ENCODE measurements at regions not wholly inside any gene's neighbourhood (a gene's known extent, or its start where the extent isn't known, plus 50 kb on each side); places are given as distances from the start of the nearest gene placed in this dataset.
A peak's percentile ranks its signal among the peaks of the same experiment; 100 is the strongest.

DNA sequence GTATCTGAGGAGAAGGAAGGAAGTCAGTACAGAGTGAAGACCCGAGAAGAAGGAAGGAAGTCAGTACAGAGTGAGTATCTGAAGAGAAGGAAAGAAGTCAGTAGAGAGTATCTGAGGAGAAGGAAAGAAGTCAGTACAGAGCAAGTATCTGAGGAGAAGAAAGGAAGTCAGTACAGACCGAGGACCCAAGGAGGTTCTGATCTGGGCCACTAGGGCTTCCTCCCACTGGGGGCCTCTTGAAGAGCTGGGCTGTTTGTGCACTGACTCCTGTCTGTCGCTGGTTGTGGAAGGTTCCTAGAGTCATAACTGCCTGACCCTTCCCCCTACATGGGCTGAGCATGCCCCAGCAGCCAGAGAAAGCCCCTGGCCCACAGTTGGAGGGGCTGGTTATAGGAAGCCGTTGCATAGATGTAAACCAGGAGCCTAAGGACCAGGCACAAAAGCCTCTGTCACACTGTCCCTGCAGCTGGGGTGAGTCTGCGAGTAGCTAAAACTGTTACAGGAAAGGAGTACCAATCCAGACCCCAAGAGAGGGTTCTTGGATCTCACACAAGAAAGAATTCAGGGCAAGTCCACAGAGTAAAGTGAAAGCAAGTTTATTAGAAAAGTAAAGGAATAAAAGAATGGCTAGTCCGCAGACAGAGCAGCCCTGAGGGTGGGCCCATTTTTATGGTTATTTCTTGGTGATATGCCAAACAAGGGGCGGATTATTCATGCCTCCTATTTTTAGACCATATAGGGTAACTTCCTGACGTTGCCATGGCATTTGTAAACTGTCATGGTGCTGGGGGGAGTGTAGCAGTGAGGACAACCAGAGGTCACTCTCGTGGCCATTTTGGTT lies 395.9 kb downstream of the PREX1 start:
- no peak for DNase-seq
- H3K4me3 ChIP-seq (ENCODE audit: low read length) = no peak overlapping the region
- H3K27me3 ChIP-seq (ENCODE audit: insufficient read depth, low read length, poor library complexity, severe bottlenecking) = no peaks in the 10 kb centered on the region
- Mint-ChIP-seq H3K27me3 (peaks cover 0 to 17% of the 10 kb centered on the region in 2 donors), H3K27ac (peak overlapping the region in 1 of 8 donors; percentile 19), H3K9me3 (no peaks in the 10 kb centered on the region), H3K4me1 (peaks cover 11 to 15% (median 13%) of the 10 kb centered on the region in 3 donors), H3K4me3 (peak overlapping the region in 4 of 7 donors; percentile 2 to 35 (median 14)), H3K36me3 (no peaks in the 10 kb centered on the region)
- no peaks in the 10 kb centered on the region for H3K9me3 ChIP-seq (ENCODE audit: low read length)
- H3K27ac ChIP-seq (ENCODE audit: low read depth, low read length) = no peak overlapping the region
- CTCF ChIA-PET = no interaction called here
- no peaks in the 10 kb centered on the region for H3K36me3 ChIP-seq (ENCODE audit: insufficient read depth, low read length)
- POLR2A ChIA-PET = no interaction called here
- H3K4me1 ChIP-seq (ENCODE audit: insufficient read depth, low read length) = peaks cover 4% of the 10 kb centered on the region

DNA sequence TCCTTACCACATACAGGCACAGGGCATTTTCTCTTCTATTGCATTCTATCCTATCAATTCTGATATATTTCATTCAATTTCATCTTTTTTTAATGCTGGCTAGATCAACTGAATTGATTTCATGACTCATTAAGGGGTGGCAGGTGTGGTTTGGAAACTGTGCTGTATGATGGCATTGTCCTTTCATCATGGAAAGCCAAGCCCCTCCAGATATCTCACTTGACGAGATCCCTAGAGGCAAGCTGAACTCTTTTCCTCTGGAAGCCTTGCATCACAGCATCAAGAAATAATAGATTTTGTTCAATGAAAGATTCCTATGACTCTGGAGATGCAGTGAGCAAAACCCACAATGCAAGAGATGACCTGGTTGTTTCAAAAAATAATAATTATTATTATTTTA lies 401.2 kb downstream of the PREX1 start:
- no peak overlapping the region for H3K4me3 ChIP-seq (ENCODE audit: low read length)
- CTCF ChIA-PET = no interaction called here
- no peak overlapping the region for H3K4me3 Mint-ChIP-seq

DNA sequence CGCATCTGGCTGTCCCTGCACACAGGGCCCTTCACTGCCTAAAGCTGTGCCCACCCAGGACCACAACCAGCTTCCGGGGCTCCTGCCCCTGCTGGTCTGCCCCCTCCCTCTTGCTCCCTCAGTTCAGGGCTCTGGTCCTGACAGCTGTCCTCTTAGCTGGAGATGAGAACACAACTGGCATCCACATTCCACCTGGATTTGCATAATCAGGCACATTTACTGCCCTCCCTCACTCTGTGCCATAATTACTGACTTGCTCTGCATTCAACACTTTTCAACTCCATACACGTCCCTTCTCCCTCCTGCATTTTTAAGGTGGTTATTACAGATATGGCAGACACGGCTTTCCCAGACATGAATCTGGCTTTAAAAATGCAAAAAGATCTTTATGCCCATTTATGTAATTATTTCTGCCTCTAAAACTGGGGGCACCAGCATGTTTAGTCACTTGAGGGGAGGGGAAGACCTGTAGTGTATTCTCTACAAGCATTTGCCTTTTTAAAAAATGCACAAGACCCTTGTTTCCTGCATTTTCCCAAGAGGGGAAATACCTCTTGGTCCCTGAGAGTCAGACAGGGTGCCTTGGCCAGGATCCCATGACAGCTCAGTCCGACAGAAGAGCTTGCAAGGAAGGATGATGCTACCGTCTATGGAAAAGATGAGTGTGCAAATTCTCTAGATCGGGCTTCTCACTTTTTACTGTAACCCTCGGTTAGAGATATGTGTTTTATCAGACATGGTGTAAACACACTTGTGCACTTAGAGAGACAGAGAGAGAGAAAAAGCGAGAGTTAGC lies 401.8 kb downstream of the PREX1 start:
- Histone ChIP-seq H3K4me1 (ENCODE audit: insufficient read depth, low read length) (no peaks in the 10 kb centered on the region), H3K27ac (ENCODE audit: low read depth, low read length) (no peak overlapping the region), H3K27me3 (ENCODE audit: insufficient read depth, low read length, poor library complexity, severe bottlenecking) (no peaks in the 10 kb centered on the region), H3K36me3 (ENCODE audit: insufficient read depth, low read length) (no peaks in the 10 kb centered on the region), H3K4me3 (ENCODE audit: low read length) (no peak overlapping the region), H3K9me3 (ENCODE audit: low read length) (no peaks in the 10 kb centered on the region)
- Mint-ChIP-seq H3K9me3 (no peaks in the 10 kb centered on the region), H3K27ac (no peak overlapping the region), H3K36me3 (no peaks in the 10 kb centered on the region), H3K4me3 (no peak overlapping the region), H3K27me3 (peaks cover 13 to 34% of the 10 kb centered on the region in 2 donors), H3K4me1 (peaks cover 3 to 5% (median 4%) of the 10 kb centered on the region in 3 donors)
- DNase-seq = no peak
- ChIA-PET CTCF (no interaction called here), POLR2A (no interaction called here)

More for the DNA sequence above, 401.2 kb downstream of the PREX1 start:
- H3K9me3 ChIP-seq (ENCODE audit: low read length) = no peaks in the 10 kb centered on the region
- POLR2A ChIA-PET = no interaction called here
- Mint-ChIP-seq H3K36me3 (no peaks in the 10 kb centered on the region), H3K27me3 (peaks cover 13 to 34% of the 10 kb centered on the region in 2 donors), H3K27ac (no peak overlapping the region), H3K9me3 (no peaks in the 10 kb centered on the region), H3K4me1 (peaks cover 6 to 10% (median 9%) of the 10 kb centered on the region in 3 donors)
- H3K36me3 ChIP-seq (ENCODE audit: insufficient read depth, low read length) = no peaks in the 10 kb centered on the region
- H3K27me3 ChIP-seq (ENCODE audit: insufficient read depth, low read length, poor library complexity, severe bottlenecking) = no peaks in the 10 kb centered on the region
- no peak for DNase-seq
- H3K27ac ChIP-seq (ENCODE audit: low read depth, low read length) = no peak overlapping the region
- peaks cover under 1% of the 10 kb centered on the region for H3K4me1 ChIP-seq (ENCODE audit: insufficient read depth, low read length)

DNA sequence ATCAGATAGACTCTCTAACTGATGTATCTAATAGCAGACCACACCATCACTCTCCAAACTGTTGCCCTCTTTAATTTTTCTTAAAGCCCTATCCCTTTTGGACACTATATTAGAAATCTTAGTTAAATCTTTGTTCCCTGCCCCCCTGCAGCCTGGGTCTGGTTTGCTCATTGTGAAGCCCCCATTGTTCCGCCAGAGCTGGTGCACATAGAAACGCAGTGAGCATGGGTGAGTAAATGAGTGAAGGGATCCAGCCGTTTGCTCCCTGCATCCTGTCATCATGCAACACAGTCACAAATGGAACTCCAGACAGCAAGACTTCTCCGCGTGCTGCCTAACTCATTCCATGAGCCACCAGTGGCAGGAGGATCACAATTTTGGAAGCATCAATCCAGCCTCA lies 402.5 kb downstream of the PREX1 start:
- H3K9me3 Mint-ChIP-seq = no peaks in the 10 kb centered on the region
- CTCF ChIA-PET = no interaction called here
- no peak overlapping the region for H3K27ac Mint-ChIP-seq
- H3K27me3 ChIP-seq (ENCODE audit: insufficient read depth, low read length, poor library complexity, severe bottlenecking) = no peaks in the 10 kb centered on the region
- POLR2A ChIA-PET = no interaction called here
- no peak for DNase-seq
- no peaks in the 10 kb centered on the region for H3K9me3 ChIP-seq (ENCODE audit: low read length)
- H3K27ac ChIP-seq (ENCODE audit: low read depth, low read length) = no peak overlapping the region
- no peak overlapping the region for H3K4me3 ChIP-seq (ENCODE audit: low read length)
- H3K36me3 Mint-ChIP-seq = no peaks in the 10 kb centered on the region
- no peaks in the 10 kb centered on the region for H3K36me3 ChIP-seq (ENCODE audit: insufficient read depth, low read length)
- peaks cover 13 to 34% of the 10 kb centered on the region in 2 donors for H3K27me3 Mint-ChIP-seq
- no peaks in the 10 kb centered on the region for H3K4me1 Mint-ChIP-seq
- no peak overlapping the region for H3K4me3 Mint-ChIP-seq
- no peaks in the 10 kb centered on the region for H3K4me1 ChIP-seq (ENCODE audit: insufficient read depth, low read length)

DNA sequence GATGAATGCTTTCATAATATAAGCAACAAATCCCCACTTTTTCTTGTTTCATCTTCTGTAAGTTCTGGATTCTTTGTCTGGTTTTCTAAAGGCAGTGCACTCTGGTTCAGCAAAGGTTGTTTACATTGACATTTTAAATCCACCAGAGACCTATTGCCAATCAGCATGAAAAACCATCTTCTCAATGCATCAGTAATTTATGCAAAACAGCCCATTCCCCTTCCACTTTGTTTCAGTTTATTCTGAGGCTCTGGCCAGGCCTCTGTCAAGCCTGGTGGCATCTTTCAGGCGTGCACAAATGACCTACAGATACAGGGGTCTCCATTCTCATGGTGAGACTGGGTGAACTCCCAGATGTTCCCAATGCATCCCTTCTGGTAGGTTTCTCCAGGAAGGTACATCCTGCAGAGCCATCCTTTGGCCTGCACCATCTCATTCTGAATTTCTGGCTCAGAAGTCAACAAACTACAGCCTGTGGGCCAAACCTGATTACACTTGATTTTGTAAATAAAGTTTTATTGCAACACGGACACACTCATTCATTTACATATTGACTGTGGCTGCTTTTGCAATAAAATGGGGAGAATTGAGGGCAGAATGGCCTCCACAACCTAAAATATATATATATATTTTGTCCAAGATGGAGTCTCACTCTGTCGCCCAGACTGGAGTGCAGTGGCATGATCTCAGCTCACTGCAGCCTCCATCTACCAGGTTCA lies 405.4 kb downstream of the PREX1 start:
- ChIA-PET POLR2A (no interaction called here), CTCF (no interaction called here)
- H3K4me3 Mint-ChIP-seq = no peak overlapping the region
- H3K27ac ChIP-seq (ENCODE audit: low read depth, low read length) = no peak overlapping the region
- no peaks in the 10 kb centered on the region for H3K36me3 Mint-ChIP-seq
- H3K4me3 ChIP-seq (ENCODE audit: low read length) = no peak overlapping the region
- no peaks in the 10 kb centered on the region for H3K9me3 ChIP-seq (ENCODE audit: low read length)
- no peak overlapping the region for H3K27ac Mint-ChIP-seq
- H3K9me3 Mint-ChIP-seq = no peaks in the 10 kb centered on the region
- H3K27me3 ChIP-seq (ENCODE audit: insufficient read depth, low read length, poor library complexity, severe bottlenecking) = no peaks in the 10 kb centered on the region
- peaks cover 13 to 42% of the 10 kb centered on the region in 2 donors for H3K27me3 Mint-ChIP-seq
- H3K4me1 ChIP-seq (ENCODE audit: insufficient read depth, low read length) = no peaks in the 10 kb centered on the region
- H3K36me3 ChIP-seq (ENCODE audit: insufficient read depth, low read length) = no peaks in the 10 kb centered on the region
- no peaks in the 10 kb centered on the region for H3K4me1 Mint-ChIP-seq
- no peak for DNase-seq

DNA sequence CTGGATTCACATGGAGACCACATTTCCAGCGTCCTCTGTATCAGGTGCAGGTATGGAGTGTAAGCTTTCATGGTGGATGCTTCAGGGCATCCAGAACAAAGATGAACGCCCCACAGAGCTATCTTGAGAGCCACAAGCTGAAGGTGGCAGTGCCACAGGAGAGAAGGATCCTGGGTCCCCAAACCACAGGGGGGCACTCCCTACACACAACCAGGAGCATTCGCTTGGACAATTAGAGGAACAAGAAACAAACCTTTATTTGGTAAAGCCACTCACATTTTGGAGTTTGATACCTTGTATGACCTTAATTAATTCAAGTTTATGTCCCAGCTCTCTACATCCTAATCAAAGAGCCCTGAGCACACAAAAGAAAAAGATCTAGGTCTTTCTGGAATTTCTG lies 406.3 kb downstream of the PREX1 start:
- H3K9me3 Mint-ChIP-seq = no peaks in the 10 kb centered on the region
- DNase-seq = no peak
- H3K36me3 Mint-ChIP-seq = no peaks in the 10 kb centered on the region
- Histone ChIP-seq H3K9me3 (ENCODE audit: low read length) (no peaks in the 10 kb centered on the region), H3K27ac (ENCODE audit: low read depth, low read length) (no peak overlapping the region), H3K4me1 (ENCODE audit: insufficient read depth, low read length) (no peaks in the 10 kb centered on the region), H3K27me3 (ENCODE audit: insufficient read depth, low read length, poor library complexity, severe bottlenecking) (no peaks in the 10 kb centered on the region), H3K4me3 (ENCODE audit: low read length) (no peak overlapping the region), H3K36me3 (ENCODE audit: insufficient read depth, low read length) (no peaks in the 10 kb centered on the region)
- H3K27me3 Mint-ChIP-seq = peaks cover 16 to 40% of the 10 kb centered on the region in 2 donors
- H3K27ac Mint-ChIP-seq = no peak overlapping the region
- ChIA-PET CTCF (no interaction called here), POLR2A (no interaction called here)
- H3K4me1 Mint-ChIP-seq = no peaks in the 10 kb centered on the region
- H3K4me3 Mint-ChIP-seq = no peak overlapping the region

DNA sequence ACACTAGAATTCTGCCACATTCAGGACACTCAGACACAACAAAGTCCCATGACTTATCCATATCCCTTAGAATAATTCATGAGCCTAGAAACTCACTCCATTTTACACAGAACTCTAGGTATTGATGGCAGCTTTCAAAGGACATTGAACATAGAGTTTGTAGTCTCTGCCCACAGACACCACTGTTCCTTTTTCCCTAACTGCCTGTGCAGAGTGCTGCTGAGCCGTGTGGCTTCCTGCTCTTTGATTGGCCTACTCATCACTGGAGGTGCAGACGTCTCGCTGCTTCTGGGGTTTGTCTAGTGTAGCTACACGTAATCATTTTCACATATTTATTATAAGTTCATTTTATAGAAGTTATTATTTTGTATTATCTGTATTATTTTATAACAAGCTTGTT lies 407.6 kb downstream of the PREX1 start:
- no peak overlapping the region for H3K4me3 Mint-ChIP-seq
- no peaks in the 10 kb centered on the region for H3K4me1 Mint-ChIP-seq

DNA sequence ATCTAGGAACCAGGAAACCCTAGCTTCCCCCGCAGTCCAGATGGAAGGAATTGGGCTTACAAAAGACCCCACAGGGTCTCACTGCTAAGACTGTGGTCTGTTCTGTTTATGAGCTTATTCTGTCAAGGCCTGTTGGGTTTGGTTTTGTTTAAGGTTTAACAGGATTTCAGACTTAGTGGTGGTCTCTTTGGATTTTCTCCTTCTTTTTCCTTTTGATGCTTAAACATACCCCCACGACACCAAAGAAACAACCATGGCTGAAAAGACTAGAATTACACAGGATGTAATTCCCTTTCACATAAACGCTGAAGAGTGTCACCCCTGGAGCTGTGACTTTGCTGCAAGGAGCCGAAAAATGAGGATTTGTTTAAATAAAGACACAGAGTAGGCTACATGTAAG lies 408.6 kb downstream of the PREX1 start:
- H3K27ac ChIP-seq (ENCODE audit: low read depth, low read length) = no peak overlapping the region
- no peak overlapping the region for H3K4me3 ChIP-seq (ENCODE audit: low read length)
- CTCF ChIA-PET = no interaction called here
- Mint-ChIP-seq H3K9me3 (no peaks in the 10 kb centered on the region), H3K27ac (no peak overlapping the region), H3K4me3 (no peak overlapping the region), H3K4me1 (no peaks in the 10 kb centered on the region), H3K36me3 (no peaks in the 10 kb centered on the region), H3K27me3 (peaks cover 5 to 26% of the 10 kb centered on the region in 2 donors)
- no peaks in the 10 kb centered on the region for H3K9me3 ChIP-seq (ENCODE audit: low read length)
- H3K36me3 ChIP-seq (ENCODE audit: insufficient read depth, low read length) = no peaks in the 10 kb centered on the region
- no peaks in the 10 kb centered on the region for H3K4me1 ChIP-seq (ENCODE audit: insufficient read depth, low read length)
- POLR2A ChIA-PET = no interaction called here
- no peaks in the 10 kb centered on the region for H3K27me3 ChIP-seq (ENCODE audit: insufficient read depth, low read length, poor library complexity, severe bottlenecking)
- DNase-seq = no peak

More for the DNA sequence above, 407.6 kb downstream of the PREX1 start:
- Histone ChIP-seq H3K9me3 (ENCODE audit: low read length) (no peaks in the 10 kb centered on the region), H3K27me3 (ENCODE audit: insufficient read depth, low read length, poor library complexity, severe bottlenecking) (no peaks in the 10 kb centered on the region), H3K36me3 (ENCODE audit: insufficient read depth, low read length) (no peaks in the 10 kb centered on the region), H3K27ac (ENCODE audit: low read depth, low read length) (no peak overlapping the region), H3K4me3 (ENCODE audit: low read length) (no peak overlapping the region), H3K4me1 (ENCODE audit: insufficient read depth, low read length) (no peaks in the 10 kb centered on the region)
- Mint-ChIP-seq H3K9me3 (no peaks in the 10 kb centered on the region), H3K36me3 (no peaks in the 10 kb centered on the region), H3K27me3 (peaks cover 7 to 33% of the 10 kb centered on the region in 2 donors), H3K27ac (no peak overlapping the region)
- no peak for DNase-seq
- CTCF ChIA-PET = no interaction called here
- POLR2A ChIA-PET = no interaction called here
